K562 (cell line): ENCODE measurements at regions not wholly inside any gene's neighbourhood (a gene's known extent, or its start where the extent isn't known, plus 50 kb on each side); places are given as distances from the start of the nearest gene placed in this dataset.

ENCODE experiments used
- ATAC-seq: fragments of 200-7000 bp; cut with Tn5 transposase; 3 replicates; pipeline ENCODE4 v1.9.1; 2020; ENCODE audit warnings: moderate library complexity
- BruUV-seq: library from RNA; stranded (reverse); fragments of 400-500 nt; replicated peaks from 2 replicates; lab custom pipeline; 2021; lab: Mats Ljungman, UMichigan
- CTCF ChIA-PET: fragments of 300-600 bp; formaldehyde crosslinking; extraction: SDS; loops from one replicate; lab custom pipeline; 2021; ENCODE audit warnings: low intra/inter-chr PET ratio; lab: Yijun Ruan, JAX
- POLR2A ChIA-PET: fragments of 300-600, 350-650 bp; sonication (Branson Sonifier 250); formaldehyde crosslinking; extraction: SDS; loops from one replicate; lab custom pipeline; 2021; ENCODE audit warnings: antibody characterized with exemption, inconsistent platforms; lab: Yijun Ruan, JAX
- DNase-seq, 4 experiments: peaks; one replicate each; pipeline versions ENCODE4 v3.0.0 to v3.0.0-alpha.2; 2011 to 2018; ENCODE audit warnings: low spot score in 3 of 4, mixed read lengths in 3 of 4; ENCODE audit errors: extremely low read depth in 1 of 4
- FAIRE-seq: peaks from 2 replicates; lab custom pipeline; 2011; peaks lifted over from hg19 to GRCh38; lab: Jason Lieb, UNC
- H2AFZ ChIP-seq: 2 replicates; pipeline ENCODE4 v1.6.0; 2011; ENCODE audit warnings: low read depth, low read length, control low read depth, inconsistent platforms
- H3K27ac ChIP-seq: fragments of 200-600 bp; 3 replicates; pipeline ENCODE4 v1.8.0; 2011; ENCODE audit warnings: low read depth, mild to moderate bottlenecking, control low read depth, inconsistent platforms, low read length, moderate library complexity, mixed read lengths; ENCODE audit errors: extremely low read depth
- H3K27me3 ChIP-seq, 2 experiments: fragments of 300-600 bp in 1 of 2; 2 replicates in 1 of 2; 3 replicates in 1 of 2; pipeline versions ENCODE4 v1.6.0 to v1.8.0; 2011; ENCODE audit warnings: inconsistent platforms in 2 of 2, low read length in 2 of 2, mild to moderate bottlenecking in 1 of 2, mixed read lengths in 1 of 2, moderate library complexity in 1 of 2; ENCODE audit not compliant: control insufficient read depth in 2 of 2, insufficient read depth in 2 of 2
- H3K36me3 ChIP-seq: fragments of 300-600 bp; 3 replicates; pipeline ENCODE4 v1.8.0; 2011; ENCODE audit warnings: mild to moderate bottlenecking, low read length, inconsistent platforms; ENCODE audit not compliant: control insufficient read depth, insufficient read depth
- H3K4me1 ChIP-seq, 2 experiments: fragments of 200-600 bp in 1 of 2; replicated peaks in 1 of 2; 2 replicates in 1 of 2; 3 replicates in 1 of 2; pipeline versions ENCODE4 v1.5.1 to v1.8.0; 2011; ENCODE audit warnings: inconsistent platforms in 2 of 2, low read length in 2 of 2, mild to moderate bottlenecking in 1 of 2, mixed read lengths in 1 of 2, moderate library complexity in 1 of 2; ENCODE audit not compliant: control insufficient read depth in 2 of 2, insufficient read depth in 2 of 2
- H3K4me2 ChIP-seq: 2 replicates; pipeline ENCODE4 v1.6.1; 2011; ENCODE audit warnings: low read length, control low read depth, inconsistent platforms, mixed read lengths; ENCODE audit not compliant: insufficient read depth
- H3K4me3 ChIP-seq: fragments of 200-600 bp; sonication (generic), shearing (Covaris generic); 2 replicates; pipeline ENCODE4 v1.5.1; 2016; ENCODE audit warnings: control low read depth, inconsistent platforms
- H3K79me2 ChIP-seq: fragments of 200-600 bp; 3 replicates; pipeline ENCODE4 v1.8.0; 2011; ENCODE audit warnings: low read length, inconsistent platforms; ENCODE audit not compliant: control insufficient read depth, insufficient read depth
- H3K9ac ChIP-seq, 2 experiments: 2 replicates each; pipeline versions ENCODE4 v1.6.0 to v1.6.1; 2011; ENCODE audit warnings: low read depth in 2 of 2, low read length in 2 of 2, control low read depth in 1 of 2, inconsistent platforms in 1 of 2, mild to moderate bottlenecking in 1 of 2, mixed read lengths in 1 of 2; ENCODE audit not compliant: insufficient read depth in 1 of 2
- H3K9me1 ChIP-seq: one replicate; pipeline ENCODE4 v1.6.0; 2011; ENCODE audit warnings: inconsistent platforms, mild to moderate bottlenecking, low read length, moderate library complexity; ENCODE audit not compliant: control insufficient read depth, insufficient read depth
- H3K9me3 ChIP-seq: replicated peaks from 2 replicates; pipeline ENCODE4 v1.5.1; 2011; ENCODE audit warnings: low read depth, low read length, inconsistent platforms; ENCODE audit not compliant: control insufficient read depth, insufficient read depth
- H4K20me1 ChIP-seq: replicated peaks from 2 replicates; pipeline ENCODE4 v1.6.1; 2011; ENCODE audit warnings: low read length, inconsistent platforms, mixed read lengths; ENCODE audit not compliant: control insufficient read depth, insufficient read depth
- GABPA ChIP-seq: fragments of 200-800 bp; sonication (Bioruptor generic); conservative IDR thresholded peaks from 2 replicates; pipeline ENCODE4 v1.6.1; 2016; ENCODE audit warnings: low read depth, missing genetic modification characterization, missing compliant biosample characterization
- HNRNPL ChIP-seq: fragments of 200-400 bp; formaldehyde crosslinking; IDR thresholded peaks from 2 replicates; pipeline ENCODE4 v1.6.1; 2017; ENCODE audit warnings: low read depth, mild to moderate bottlenecking, low read length
- KAT2B ChIP-seq: IDR thresholded peaks from one replicate; pipeline ENCODE4 v1.6.1; 2012; ENCODE audit warnings: low read depth, mild to moderate bottlenecking, control low read depth, inconsistent platforms, low read length, moderate library complexity
- KLF16 ChIP-seq: IDR thresholded peaks from 2 replicates; pipeline ENCODE4 v1.6.1; 2016; ENCODE audit warnings: antibody characterized with exemption
- KLF6 ChIP-seq: fragments of 250-450 bp; sonication (Bioruptor Pico); IDR thresholded peaks from 2 replicates; pipeline ENCODE4 v1.4.0; 2020; ENCODE audit warnings: mild to moderate bottlenecking, moderate library complexity, borderline replicate concordance
- MEIS2 ChIP-seq: fragments of 450-650 bp; IDR thresholded peaks from 2 replicates; pipeline ENCODE4 v1.6.1; 2014; ENCODE audit warnings: mild to moderate bottlenecking; ENCODE audit not compliant: partially characterized antibody
- NEUROD1 ChIP-seq: fragments of 150-350 bp; IDR thresholded peaks from 2 replicates; pipeline ENCODE4 v1.6.1; 2014; ENCODE audit warnings: borderline replicate concordance, low read length, low read depth; ENCODE audit not compliant: partially characterized antibody
- NR2C2 ChIP-seq, 2 experiments: fragments of 200-800 bp in 1 of 2; sonication (Bioruptor generic) in 1 of 2; sonication (generic) in 1 of 2; formaldehyde crosslinking in 1 of 2; IDR thresholded peaks; 2 replicates each; pipeline versions ENCODE4 v1.6.1 to v1.8.0; 2016 to 2022; ENCODE audit warnings: mild to moderate bottlenecking in 1 of 2, missing compliant biosample characterization in 1 of 2, missing genetic modification characterization in 1 of 2, missing genetic modification reagents in 1 of 2
- POLR2B ChIP-seq: fragments of 450-650 bp; IDR thresholded peaks from 2 replicates; pipeline ENCODE4 v1.6.1; 2018; ENCODE audit warnings: low read depth; ENCODE audit not compliant: partially characterized antibody
- SIN3A ChIP-seq, 2 experiments: fragments of 150-350 bp in 1 of 2; IDR thresholded peaks; 2 replicates each; pipeline ENCODE4 v1.6.1; 2011 to 2016; ENCODE audit warnings: borderline replicate concordance in 2 of 2, low read depth in 2 of 2, low read length in 2 of 2, mild to moderate bottlenecking in 2 of 2, moderate library complexity in 2 of 2; ENCODE audit not compliant: control insufficient read depth in 1 of 2
- XRCC3 ChIP-seq: fragments of 450-650 bp; IDR thresholded peaks from 2 replicates; pipeline ENCODE4 v1.6.1; 2017; ENCODE audit warnings: mild to moderate bottlenecking, moderate library complexity
- ZNF551 ChIP-seq: fragments of 250-450 bp; sonication (Bioruptor Pico); IDR thresholded peaks from 2 replicates; pipeline ENCODE4 v1.5.0; 2021; ENCODE audit warnings: mild to moderate bottlenecking, moderate library complexity
- WGBS: fragments of 100-300 bp; shearing (Covaris generic); methylation state at CpG from one replicate; pipeline ENCODE4 v1.1.6; 2016; ENCODE audit warnings: low coverage, mixed read lengths; ENCODE audit not compliant: insufficient coverage; ENCODE audit errors: missing lambda C conversion rate; 5-methylcytosine and 5-hydroxymethylcytosine counted together
- in situ Hi-C: fragments of 300-500 bp; cut with MboI; formaldehyde crosslinking; loops from 4 replicates; pipeline ENCODE4 v1.15.0; 2018; ENCODE audit warnings: inconsistent platforms, mixed read lengths
- intact Hi-C: fragments of 100-400 bp; cut with micrococcal nuclease; formaldehyde crosslinking; loops from 2 replicates; pipeline ENCODE4 v1.14.2; 2022

- Histone ChIP-seq H3K9me1 (no peaks in the 10 kb centered on the region), H3K9ac (no peak overlapping the region), H3K79me2 (no peaks in the 10 kb centered on the region), H3K9me3 (no peaks in the 10 kb centered on the region), H3K4me3 (no peak overlapping the region), H3K4me1 (no peaks in the 10 kb centered on the region), H3K4me2 (no peak overlapping the region), H4K20me1 (no peaks in the 10 kb centered on the region), H3K27me3 (no peaks in the 10 kb centered on the region), H3K36me3 (no peaks in the 10 kb centered on the region), H2AFZ (no peak overlapping the region), H3K27ac (no peak overlapping the region)
- intact Hi-C loops (no loop called here), in situ Hi-C loops (no loop called here)
- ChIA-PET CTCF (no interaction called here), POLR2A (no interaction called here)
- DNase-seq = no peak
- 0% methylated on average over 2 of the region's 2 CpGs for WGBS
- TF ChIP-seq NR2C2 (CRISPR knock-in tag; IDR thresholded peaks at IDR 0.05) = no peak
- TF ChIP-seq NR2C2 (tag; IDR thresholded peaks at IDR 0.05) = no peak
- TF ChIP-seq MEIS2 = no peak
- no peak for TF ChIP-seq HNRNPL
- no peak for TF ChIP-seq NEUROD1
- no peak for TF ChIP-seq KLF16
- no peak for TF ChIP-seq KAT2B
- TF ChIP-seq XRCC3 = no peak
- TF ChIP-seq SIN3A (IDR thresholded peaks at IDR 0.05; ENCODE audit: borderline replicate concordance in 2 of 2, control insufficient read depth in 1 of 2, low read depth in 2 of 2, low read length in 2 of 2) = no peak
- no peak for TF ChIP-seq GABPA
- no peak for TF ChIP-seq ZNF551 (CRISPR knock-in tag)
- no peak for TF ChIP-seq POLR2B
- no peak for TF ChIP-seq KLF6 (CRISPR knock-in tag)
- FAIRE-seq = no peak
- BruUV-seq = no TSS peak
- ATAC-seq = no peak
Observed at GRCh38 chr4:148737061-148737770, 295.0 kb upstream of the NR3C2 start.
